ENCODE measurements at regions not wholly inside any gene's neighbourhood (a gene's known extent, or its start where the extent isn't known, plus 50 kb on each side); places are given as distances from the start of the nearest gene placed in this dataset.

DNA sequence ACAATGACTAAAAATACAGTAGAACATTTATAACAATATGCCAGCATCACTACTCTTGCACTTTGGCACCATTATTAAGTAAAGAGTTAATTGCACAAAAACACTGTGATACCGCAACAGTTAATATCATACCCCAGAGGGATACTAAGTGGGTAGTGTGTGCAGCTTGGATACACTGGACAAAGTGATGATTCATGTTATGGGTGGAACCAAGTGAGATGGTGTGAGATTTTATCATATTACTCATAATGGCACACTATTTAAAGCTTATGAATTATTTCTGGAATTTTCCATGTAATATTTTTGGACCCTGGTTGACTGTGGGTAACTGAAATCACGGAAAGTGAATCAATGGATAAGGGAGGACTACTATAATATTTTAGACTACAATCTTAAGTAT is 265.3 kb downstream of the PCDH18 start:
- Histone ChIP-seq H3K36me3 (ENCODE audit: low read length) (no peaks in the 10 kb centered on the region), H3K4me3 (ENCODE audit: insufficient read depth, low read length, poor library complexity, severe bottlenecking) (no peak overlapping the region), H3K4me2 (ENCODE audit: low read depth, low read length, poor library complexity, severe bottlenecking) (no peak overlapping the region), H2AFZ (ENCODE audit: low read depth, low read length, severe bottlenecking) (no peak overlapping the region), H3K9me3 (ENCODE audit: insufficient read depth, low read length) (no peaks in the 10 kb centered on the region), H3K9ac (ENCODE audit: low read length) (no peak overlapping the region), H3K9me2 (replicated peaks; ENCODE audit: insufficient read depth, low read length) (no peaks in the 10 kb centered on the region), H3K27ac (ENCODE audit: low read depth, low read length) (no peak overlapping the region), H3F3A (ENCODE audit: insufficient read depth) (no peaks in the 10 kb centered on the region), H3K79me2 (ENCODE audit: insufficient read depth, low read length) (no peaks in the 10 kb centered on the region), H4K20me1 (ENCODE audit: low read depth, low read length) (no peaks in the 10 kb centered on the region), H3K27me3 (ENCODE audit: low read length) (no peaks in the 10 kb centered on the region)
- no peak for TF ChIP-seq EZH2phosphoT487 (conservative IDR thresholded peaks at IDR 0.05; ENCODE audit: low read length)
- TF ChIP-seq, protein P1, sequence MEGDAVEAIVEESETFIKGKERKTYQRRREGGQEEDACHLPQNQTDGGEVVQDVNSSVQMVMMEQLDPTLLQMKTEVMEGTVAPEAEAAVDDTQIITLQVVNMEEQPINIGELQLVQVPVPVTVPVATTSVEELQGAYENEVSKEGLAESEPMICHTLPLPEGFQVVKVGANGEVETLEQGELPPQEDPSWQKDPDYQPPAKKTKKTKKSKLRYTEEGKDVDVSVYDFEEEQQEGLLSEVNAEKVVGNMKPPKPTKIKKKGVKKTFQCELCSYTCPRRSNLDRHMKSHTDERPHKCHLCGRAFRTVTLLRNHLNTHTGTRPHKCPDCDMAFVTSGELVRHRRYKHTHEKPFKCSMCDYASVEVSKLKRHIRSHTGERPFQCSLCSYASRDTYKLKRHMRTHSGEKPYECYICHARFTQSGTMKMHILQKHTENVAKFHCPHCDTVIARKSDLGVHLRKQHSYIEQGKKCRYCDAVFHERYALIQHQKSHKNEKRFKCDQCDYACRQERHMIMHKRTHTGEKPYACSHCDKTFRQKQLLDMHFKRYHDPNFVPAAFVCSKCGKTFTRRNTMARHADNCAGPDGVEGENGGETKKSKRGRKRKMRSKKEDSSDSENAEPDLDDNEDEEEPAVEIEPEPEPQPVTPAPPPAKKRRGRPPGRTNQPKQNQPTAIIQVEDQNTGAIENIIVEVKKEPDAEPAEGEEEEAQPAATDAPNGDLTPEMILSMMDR (IDR thresholded peaks at IDR 0.05; ENCODE audit: insufficient read depth, low read length, poor library complexity, severe bottlenecking): no peak

DNA sequence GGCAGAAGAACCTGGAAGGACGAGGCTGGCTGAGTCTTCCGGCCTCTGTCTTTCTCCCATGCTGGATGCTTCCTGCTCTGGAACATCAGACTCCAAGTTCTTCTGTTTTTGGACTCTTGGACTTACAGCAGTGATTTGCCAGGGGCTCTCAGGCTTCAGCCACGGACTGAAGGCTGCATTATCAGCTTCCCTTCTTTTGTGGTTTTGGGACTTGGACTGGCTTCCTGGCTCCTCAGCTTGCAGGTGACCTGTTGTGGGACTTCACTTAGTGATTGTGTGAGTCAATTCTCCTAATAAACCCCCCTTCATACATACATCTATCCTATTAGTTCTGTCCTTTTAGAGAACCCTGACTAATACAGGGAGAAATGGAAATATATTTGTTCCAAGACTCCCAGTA is 265.8 kb downstream of the PCDH18 start:
- H3K4me2 ChIP-seq (ENCODE audit: low read depth, low read length, poor library complexity, severe bottlenecking): no peak overlapping the region
- no peaks in the 10 kb centered on the region for H3K27me3 ChIP-seq (ENCODE audit: low read length)
- no peak overlapping the region for H2AFZ ChIP-seq (ENCODE audit: low read depth, low read length, severe bottlenecking)
- no peaks in the 10 kb centered on the region for H3K79me2 ChIP-seq (ENCODE audit: insufficient read depth, low read length)
- no peaks in the 10 kb centered on the region for H3K9me3 ChIP-seq (ENCODE audit: insufficient read depth, low read length)
- H3K9ac ChIP-seq (ENCODE audit: low read length): no peak overlapping the region
- H3F3A ChIP-seq (ENCODE audit: insufficient read depth): no peaks in the 10 kb centered on the region
- no peaks in the 10 kb centered on the region for H3K36me3 ChIP-seq (ENCODE audit: low read length)
- no peak overlapping the region for H3K4me3 ChIP-seq (ENCODE audit: insufficient read depth, low read length, poor library complexity, severe bottlenecking)
- H3K27ac ChIP-seq (ENCODE audit: low read depth, low read length): no peak overlapping the region
- H4K20me1 ChIP-seq (ENCODE audit: low read depth, low read length): no peaks in the 10 kb centered on the region
- TF ChIP-seq EZH2phosphoT487 (conservative IDR thresholded peaks at IDR 0.05; ENCODE audit: low read length): no peak
- TF ChIP-seq, protein P1 (IDR thresholded peaks at IDR 0.05; ENCODE audit: insufficient read depth, low read length, poor library complexity, severe bottlenecking): no peak
- H3K9me2 ChIP-seq (replicated peaks; ENCODE audit: insufficient read depth, low read length): no peaks in the 10 kb centered on the region

DNA sequence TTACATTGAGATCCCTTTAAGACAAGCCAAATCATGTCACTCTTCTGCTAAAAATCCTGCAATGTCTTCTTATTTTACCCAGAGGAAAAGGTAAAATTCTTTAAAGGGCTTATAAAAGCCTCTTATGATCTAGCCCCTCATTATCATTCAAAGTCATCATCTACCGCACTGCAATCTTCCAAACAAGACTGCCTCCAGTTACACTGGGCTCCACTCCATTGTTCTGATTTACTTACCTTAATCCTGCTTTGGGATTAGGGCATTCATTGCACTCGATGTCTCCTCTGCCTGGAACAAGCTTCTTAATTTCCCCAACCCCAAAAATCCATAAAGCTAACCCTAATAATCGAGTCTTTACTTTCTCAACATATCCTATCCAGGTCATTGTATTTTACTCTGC is 269.1 kb downstream of the PCDH18 start:
- Histone ChIP-seq H3K27ac (ENCODE audit: low read depth, low read length) (no peak overlapping the region), H3K9me3 (ENCODE audit: insufficient read depth, low read length) (no peaks in the 10 kb centered on the region), H4K20me1 (ENCODE audit: low read depth, low read length) (no peaks in the 10 kb centered on the region), H3K9me2 (replicated peaks; ENCODE audit: insufficient read depth, low read length) (no peaks in the 10 kb centered on the region), H3K36me3 (ENCODE audit: low read length) (no peaks in the 10 kb centered on the region), H3K9ac (ENCODE audit: low read length) (no peak overlapping the region), H3K79me2 (ENCODE audit: insufficient read depth, low read length) (no peaks in the 10 kb centered on the region), H3F3A (ENCODE audit: insufficient read depth) (no peaks in the 10 kb centered on the region), H3K27me3 (ENCODE audit: low read length) (no peaks in the 10 kb centered on the region), H2AFZ (ENCODE audit: low read depth, low read length, severe bottlenecking) (no peak overlapping the region), H3K4me3 (ENCODE audit: insufficient read depth, low read length, poor library complexity, severe bottlenecking) (no peak overlapping the region), H3K4me2 (ENCODE audit: low read depth, low read length, poor library complexity, severe bottlenecking) (no peak overlapping the region)
- no peak for TF ChIP-seq EZH2phosphoT487 (conservative IDR thresholded peaks at IDR 0.05; ENCODE audit: low read length)
- TF ChIP-seq, protein P1 (IDR thresholded peaks at IDR 0.05; ENCODE audit: insufficient read depth, low read length, poor library complexity, severe bottlenecking): no peak

Measured in SU-DHL-6 (cell line).